ENCODE measurements at regions not wholly inside any gene's neighbourhood (a gene's known extent, or its start where the extent isn't known, plus 50 kb on each side); places are given as distances from the start of the nearest gene placed in this dataset.
A peak's percentile ranks its signal among the peaks of the same experiment; 100 is the strongest.

GRCh38 chr1:87766737-87767136 lies 438.1 kb downstream of the LMO4 start:
- no peak for DNase-seq (ENCODE audit: low read depth, low spot score)

DNA sequence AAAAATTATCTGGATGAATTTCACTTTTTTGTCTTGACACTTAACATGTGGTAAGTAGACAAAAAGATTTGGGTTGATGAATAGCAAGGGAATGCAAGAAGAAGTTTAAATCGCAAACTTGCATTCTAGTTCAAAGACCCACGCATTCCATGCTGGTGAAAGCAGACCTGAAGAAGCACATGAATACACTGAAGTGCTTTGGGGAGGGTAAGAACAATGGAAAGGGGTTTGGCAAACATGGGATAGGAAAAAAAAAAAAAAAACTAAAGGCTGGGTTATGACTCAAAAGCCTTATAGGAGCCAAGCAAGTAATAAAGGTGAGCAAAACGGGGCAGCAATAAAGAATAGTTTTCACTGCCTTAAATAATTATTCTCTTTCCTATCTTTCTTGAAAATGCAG lies 450.2 kb downstream of the LMO4 start:
- DNase-seq (ENCODE audit: low read depth, low spot score), result peak; percentile 76

DNA sequence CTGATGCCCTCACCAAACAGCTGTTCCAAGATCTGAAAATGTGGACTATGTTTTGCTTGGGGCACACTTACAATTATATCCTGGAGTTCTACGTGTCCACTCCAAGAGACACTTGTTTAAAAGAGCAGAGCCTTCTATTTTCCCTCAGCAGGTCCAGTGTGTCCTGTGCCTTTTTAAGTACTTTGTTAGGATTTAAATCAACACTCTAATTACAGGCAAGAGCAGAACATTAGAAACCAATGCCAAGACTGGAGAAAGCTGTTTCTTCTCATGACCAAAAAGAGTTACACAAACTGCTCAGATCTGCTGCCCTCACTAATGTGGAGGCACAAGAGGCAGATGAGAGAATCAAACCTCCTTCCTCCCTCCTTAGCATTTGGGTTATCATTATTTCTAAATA lies 452.9 kb downstream of the LMO4 start:
- no peak for DNase-seq (ENCODE audit: low read depth, low spot score)

GRCh38 chr1:87783315-87783714 lies 454.6 kb downstream of the LMO4 start:
- DNase-seq (ENCODE audit: low read depth, low spot score), result no peak

- DNase-seq (ENCODE audit: low read depth, low spot score), result no peak
Observed at GRCh38 chr1:87785386-87785785, 456.7 kb downstream of the LMO4 start.

- DNase-seq (ENCODE audit: low read depth, low spot score), result no peak
Observed at GRCh38 chr1:87786229-87786628, 457.5 kb downstream of the LMO4 start.

GRCh38 chr1:87786861-87787545 lies 458.3 kb downstream of the LMO4 start:
- no peak for DNase-seq (ENCODE audit: low read depth, low spot score)

DNA sequence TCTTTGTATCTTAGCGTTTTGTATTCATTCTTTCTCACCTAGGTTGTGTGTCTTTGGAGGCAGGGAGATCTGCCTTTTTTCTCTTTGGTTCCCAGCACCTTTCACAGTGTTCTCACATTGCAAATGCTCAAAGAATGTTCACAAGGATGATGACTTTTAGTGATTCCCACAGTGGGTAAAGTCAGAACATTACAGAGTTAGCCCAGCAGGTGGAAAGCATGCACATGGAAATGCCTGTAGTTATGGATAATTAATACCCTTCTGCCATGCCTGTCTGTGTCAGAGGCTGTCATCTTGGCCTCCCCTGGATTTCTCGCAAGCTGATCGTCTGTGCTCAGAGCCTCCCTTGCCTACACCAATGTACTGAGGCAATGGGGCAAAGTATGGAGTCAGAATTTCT lies 458.9 kb downstream of the LMO4 start:
- DNase-seq (ENCODE audit: low read depth, low spot score), result peak; percentile 60

DNA sequence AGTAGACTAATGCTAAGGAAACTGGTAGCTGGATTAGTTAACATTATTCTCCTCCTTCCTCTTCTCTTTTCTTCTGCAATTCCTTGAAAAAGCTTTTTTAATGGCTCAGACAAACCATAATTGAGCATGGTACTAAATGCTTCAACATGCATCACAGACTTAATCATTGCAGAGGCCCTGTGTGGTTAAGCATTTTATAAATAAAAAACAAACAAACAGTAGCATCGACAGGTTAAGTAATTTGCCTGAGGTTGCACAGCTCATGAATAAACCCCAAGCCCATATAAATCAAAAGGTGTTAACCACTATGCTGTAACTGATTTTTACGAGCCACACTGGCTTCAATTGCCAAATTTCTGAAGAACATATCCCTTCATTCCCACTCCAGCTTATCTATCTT lies 462.1 kb downstream of the LMO4 start:
- DNase-seq (ENCODE audit: low read depth, low spot score), result no peak

DNA sequence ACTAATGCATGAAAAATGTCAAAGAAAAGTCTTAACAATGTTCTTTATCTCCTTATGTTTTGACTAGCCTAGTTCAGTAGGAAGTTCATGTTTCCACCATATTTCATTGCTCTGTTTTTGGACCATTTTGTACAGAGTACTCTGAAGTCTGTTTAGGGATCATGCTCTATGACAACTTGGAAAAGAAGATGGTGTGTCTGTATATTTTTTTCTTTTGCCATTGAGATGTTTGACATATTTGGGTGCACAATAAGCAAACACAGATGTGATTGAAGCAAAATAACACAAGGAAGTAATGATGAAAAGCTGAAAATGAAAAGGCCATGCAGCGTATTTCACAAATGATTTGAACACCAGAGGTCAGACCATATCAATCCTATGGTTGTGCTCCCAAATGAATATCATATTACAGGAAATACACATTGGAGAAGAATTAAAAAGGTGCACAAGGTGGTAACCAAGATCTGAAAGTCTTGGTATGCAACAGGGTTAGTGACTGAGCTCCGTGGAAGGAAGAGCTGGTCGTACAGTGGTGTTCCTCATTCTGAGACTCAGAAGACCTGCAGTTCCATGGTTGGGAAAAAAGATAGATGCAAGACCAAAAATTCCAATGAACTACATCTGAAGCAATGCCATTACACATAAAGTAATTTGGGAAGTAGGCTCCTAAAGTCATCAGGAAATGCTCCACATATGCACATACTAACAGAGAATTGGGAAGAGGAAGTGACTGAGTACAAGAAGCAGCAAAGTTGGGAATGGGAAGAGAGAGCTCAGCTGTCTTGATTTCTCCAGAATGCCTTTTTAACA lies 463.5 kb downstream of the LMO4 start:
- DNase-seq (ENCODE audit: low read depth, low spot score), result no peak

GRCh38 chr1:87794788-87795614 lies 466.3 kb downstream of the LMO4 start:
- DNase-seq (ENCODE audit: low read depth, low spot score), result peak; percentile 78

DNA sequence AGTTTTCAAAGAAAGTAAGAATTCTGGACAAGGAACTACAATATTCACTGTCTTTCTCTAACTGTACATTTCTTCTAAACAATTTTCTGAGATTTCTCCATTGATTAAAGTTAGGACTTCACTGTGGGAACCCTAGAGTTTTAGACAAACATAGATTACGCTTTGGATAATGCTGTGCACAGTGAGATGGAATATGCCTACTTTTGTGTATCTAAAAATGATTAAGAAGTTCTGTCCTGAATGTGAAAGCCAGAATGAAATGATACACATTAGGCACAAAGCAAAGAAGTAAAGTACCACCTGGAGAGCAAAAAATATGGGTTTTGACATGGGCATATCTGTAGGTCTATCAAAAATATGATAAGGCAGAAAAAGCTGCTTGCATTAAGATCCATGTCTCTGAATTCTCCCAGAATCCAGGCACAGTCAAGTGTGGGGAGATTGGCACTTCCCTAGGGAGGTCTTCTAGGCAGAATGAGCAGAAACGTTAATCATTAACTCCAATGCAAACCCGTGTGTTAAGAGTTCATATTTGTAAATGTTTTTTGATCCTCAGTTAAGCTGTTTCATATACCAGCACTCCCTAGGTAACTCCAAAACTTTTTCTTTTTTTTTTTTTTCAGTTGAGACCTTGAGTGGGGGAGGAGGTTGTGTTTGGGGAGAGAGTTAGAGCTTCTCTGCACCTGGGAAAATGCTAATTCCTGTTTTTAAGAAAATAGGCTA lies 467.1 kb downstream of the LMO4 start:
- DNase-seq (ENCODE audit: low read depth, low spot score), result no peak

- DNase-seq (ENCODE audit: low read depth, low spot score), result no peak
Observed at GRCh38 chr1:87796471-87796901, 467.8 kb downstream of the LMO4 start.

- no peak for DNase-seq (ENCODE audit: low read depth, low spot score)
Observed at GRCh38 chr1:87799451-87799850, 470.8 kb downstream of the LMO4 start.

GRCh38 chr1:87800006-87800405 lies 471.3 kb downstream of the LMO4 start:
- DNase-seq (ENCODE audit: low read depth, low spot score), result no peak

DNA sequence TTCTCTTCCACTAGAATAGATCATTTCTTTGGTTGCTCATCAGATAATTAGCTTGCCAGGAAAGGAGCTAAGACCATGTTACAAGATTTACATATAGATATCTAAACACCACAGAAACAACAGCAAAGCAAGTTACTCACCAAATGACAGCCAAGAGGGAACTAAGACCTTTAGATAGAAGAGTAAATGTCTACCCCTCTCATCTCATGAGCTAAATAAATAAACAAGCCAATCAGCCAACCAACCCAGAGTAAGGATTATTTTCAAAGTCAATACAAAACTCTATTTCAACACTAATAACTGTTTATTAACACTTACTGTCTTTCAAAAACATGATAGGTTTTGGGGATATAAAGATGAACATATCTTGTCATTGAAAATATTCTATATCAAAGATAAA lies 474.7 kb downstream of the LMO4 start:
- DNase-seq (ENCODE audit: low read depth, low spot score), result no peak

GRCh38 chr1:87804128-87804527 lies 475.4 kb downstream of the LMO4 start:
- DNase-seq (ENCODE audit: low read depth, low spot score), result no peak

DNA sequence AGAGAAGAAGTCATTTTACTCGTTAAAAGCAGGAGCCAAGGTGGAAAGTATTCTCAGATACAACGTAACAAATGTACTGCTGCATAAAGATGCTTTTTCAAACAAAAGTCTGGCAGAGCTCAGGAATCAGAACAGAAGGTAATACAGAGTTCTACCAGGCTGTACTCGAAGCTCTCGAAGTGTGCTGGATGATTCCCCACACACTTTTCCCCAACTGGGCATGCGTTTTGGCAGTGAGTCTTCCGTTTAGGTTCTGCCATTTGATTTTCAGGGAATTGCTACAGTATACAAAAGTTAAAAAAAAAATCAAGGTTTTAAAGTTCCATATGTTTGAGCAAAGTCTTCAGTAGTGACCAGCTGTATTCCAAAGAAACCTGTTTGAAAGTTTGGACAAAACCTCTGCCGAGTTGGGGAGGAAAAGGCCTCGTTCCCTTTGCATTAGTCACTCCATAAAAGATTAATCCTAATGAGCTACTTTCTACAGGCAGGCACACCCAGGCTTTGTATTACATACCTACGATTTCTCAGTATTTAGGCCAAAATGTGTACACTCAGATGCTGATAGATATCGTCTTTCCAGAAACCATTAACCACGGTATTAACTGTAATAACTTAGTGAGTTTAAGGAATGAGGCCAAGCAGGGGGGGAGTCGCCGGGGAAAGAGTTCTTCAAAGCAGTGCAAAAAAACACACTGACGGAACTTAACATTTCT lies 477.1 kb downstream of the LMO4 start:
- peak; percentile 85 for DNase-seq (ENCODE audit: low read depth, low spot score)

- no peak for DNase-seq (ENCODE audit: low read depth, low spot score)
Observed at GRCh38 chr1:87806379-87807094, 477.9 kb downstream of the LMO4 start.

DNA sequence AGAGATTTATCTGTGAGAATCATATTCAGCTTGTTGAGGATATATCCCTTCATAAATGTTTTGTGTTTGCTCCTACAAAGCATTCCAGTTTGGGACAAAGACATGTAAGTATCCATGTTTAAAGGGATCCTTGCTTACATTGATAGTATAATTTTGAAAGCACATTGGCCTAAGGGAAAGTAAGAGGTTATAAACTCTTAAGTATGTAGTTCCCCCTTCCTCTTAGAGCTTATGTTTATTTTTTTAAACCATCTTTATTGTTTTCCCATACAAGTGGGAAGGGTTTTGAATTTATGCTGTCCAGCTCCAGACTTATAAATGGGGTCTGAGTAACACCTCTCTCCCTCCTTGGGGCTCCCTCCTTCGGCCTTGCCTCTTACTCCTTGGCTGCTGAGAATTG lies 481.5 kb downstream of the LMO4 start:
- DNase-seq (ENCODE audit: low read depth, low spot score), result no peak

Measured in astrocyte of the hippocampus (primary cell).